NCI-H82 treated with DMSO at 0.1 percent for 48 hours (cell line): ENCODE measurements at regions not wholly inside any gene's neighbourhood (a gene's known extent, or its start where the extent isn't known, plus 50 kb on each side); places are given as distances from the start of the nearest gene placed in this dataset.
"Not testable (repeated sequence)": the region's sequence is repeated elsewhere in the genome, so short reads cannot be mapped to it uniquely, and the experiment has no call there.

Source experiments
- DNase-seq: peaks from one replicate; lab custom pipeline; 2025; ENCODE audit not compliant: unreplicated experiment; lab: John Stamatoyannopoulos, UW

- DNase-seq: no peak
Measured at GRCh38 chr2:106261871-106262321, 67.8 kb upstream of the UXS1 start.

- not testable (repeated sequence) for DNase-seq
Measured at GRCh38 chr2:106258859-106259258, 64.8 kb upstream of the UXS1 start.

GRCh38 chr2:106257830-106258229 lies 63.7 kb upstream of the UXS1 start:
- DNase-seq: no peak

- DNase-seq: no peak
Measured at GRCh38 chr2:106257135-106257534, 63.0 kb upstream of the UXS1 start.

GRCh38 chr2:106249157-106249828 lies 55.2 kb upstream of the UXS1 start:
- DNase-seq: not testable (repeated sequence)

- peak; percentile 8 for DNase-seq
Measured at GRCh38 chr2:106248548-106249151, 54.5 kb upstream of the UXS1 start.
